ENCODE measurements at regions not wholly inside any gene's neighbourhood (a gene's known extent, or its start where the extent isn't known, plus 50 kb on each side); places are given as distances from the start of the nearest gene placed in this dataset.

DNA sequence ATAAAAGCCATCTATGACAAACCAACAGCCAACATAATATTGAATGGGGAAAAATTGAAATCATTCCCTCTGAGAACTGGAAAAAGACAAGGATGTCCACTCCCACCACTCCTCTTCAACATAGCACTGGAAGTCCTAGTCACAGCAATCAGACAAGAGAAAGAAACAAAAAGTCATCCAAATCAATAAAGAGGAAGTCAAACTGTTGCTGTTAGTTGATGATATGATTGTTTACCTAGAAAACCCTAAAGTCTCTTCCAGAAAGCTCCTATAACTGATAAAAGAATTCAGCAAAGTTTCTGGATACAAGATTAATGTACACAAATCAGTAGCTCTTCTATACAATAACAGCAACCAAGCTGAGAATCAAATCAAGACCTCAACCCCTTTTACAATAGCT, 285.1 kb upstream of the PHF14 start:
- DNase-seq (ENCODE audit: low read depth in 3 of 3), result no peak

DNA sequence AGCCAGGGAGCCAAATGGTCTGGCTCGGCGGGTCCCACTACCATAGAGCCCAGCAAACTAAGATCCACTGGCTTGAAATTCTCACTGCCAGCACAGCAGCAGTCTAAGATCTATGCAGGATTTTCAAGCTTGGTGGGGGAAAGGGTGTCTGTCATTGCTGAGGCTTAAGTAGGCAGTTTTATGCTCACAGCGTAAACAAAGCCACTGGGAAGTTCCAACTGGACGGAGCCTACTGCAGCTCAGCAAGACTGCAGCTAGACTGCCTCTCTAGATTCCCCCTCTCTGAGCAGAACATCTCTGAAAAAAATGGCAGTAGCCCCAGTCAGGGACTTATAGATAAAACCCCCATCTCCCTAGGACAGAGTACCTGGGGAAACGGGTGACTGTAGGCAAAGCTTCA, 277.6 kb upstream of the PHF14 start:
- DNase-seq (ENCODE audit: low read depth in 3 of 3), result no peak

DNA sequence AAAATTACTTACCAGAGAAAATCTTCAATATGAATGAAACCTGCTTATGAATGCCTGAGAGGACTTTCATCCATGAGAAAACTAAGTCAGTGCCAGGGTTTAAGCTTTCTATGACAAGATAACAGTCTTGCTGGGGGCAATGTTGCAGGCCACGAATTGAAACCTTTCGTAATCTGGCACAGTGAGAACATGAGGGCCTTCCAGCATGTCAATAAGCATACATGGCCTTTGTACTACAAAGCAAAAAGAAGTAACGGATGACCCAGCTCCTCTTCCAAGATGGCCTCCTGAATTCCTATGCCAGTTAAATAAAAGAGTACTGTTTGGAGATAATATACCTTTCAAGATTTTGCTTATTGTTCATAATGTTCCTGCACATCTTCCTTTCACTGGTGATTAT, 270.6 kb upstream of the PHF14 start:
- DNase-seq (ENCODE audit: low read depth in 3 of 3), result no peak

DNA sequence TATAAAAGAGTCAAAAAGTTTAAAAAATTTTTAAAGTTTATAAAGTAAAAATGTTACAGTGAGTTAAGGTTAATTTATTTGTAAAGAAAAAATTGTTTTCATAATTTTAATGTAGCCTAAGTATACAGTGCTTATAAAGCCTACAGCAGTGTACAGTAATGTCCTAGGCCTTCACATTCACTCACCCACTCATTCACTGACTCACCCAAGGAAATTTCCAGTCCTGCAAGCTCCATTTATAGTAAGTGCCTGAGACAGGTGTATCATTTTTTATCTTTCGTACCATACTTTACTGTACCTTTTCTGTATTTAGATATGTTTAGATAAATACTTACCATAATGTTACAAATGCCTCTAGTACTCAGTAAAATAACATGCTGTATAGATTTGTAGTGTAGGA, 269.7 kb upstream of the PHF14 start:
- no peak for DNase-seq (ENCODE audit: low read depth in 3 of 3)

DNA sequence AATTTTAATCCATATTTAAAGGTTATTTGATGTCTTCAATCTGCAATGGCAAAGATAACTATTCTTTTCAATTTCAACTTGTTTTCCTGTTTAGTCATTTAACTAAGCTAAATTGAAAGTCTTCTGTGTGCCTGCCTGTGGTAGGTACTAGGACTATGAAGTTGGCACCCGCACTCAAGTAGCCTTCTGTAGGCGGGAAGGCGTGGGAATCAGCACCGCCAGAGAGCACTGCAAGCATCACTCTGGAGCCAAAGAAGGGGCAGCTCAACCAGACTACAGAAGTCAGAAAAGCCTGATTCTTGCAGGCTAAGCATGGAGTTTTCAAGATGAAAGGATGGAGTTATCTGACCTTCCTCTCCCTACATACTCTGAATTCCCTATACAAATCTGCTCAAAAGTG, 269.0 kb upstream of the PHF14 start:
- DNase-seq (ENCODE audit: low read depth in 3 of 3), result no peak

DNA sequence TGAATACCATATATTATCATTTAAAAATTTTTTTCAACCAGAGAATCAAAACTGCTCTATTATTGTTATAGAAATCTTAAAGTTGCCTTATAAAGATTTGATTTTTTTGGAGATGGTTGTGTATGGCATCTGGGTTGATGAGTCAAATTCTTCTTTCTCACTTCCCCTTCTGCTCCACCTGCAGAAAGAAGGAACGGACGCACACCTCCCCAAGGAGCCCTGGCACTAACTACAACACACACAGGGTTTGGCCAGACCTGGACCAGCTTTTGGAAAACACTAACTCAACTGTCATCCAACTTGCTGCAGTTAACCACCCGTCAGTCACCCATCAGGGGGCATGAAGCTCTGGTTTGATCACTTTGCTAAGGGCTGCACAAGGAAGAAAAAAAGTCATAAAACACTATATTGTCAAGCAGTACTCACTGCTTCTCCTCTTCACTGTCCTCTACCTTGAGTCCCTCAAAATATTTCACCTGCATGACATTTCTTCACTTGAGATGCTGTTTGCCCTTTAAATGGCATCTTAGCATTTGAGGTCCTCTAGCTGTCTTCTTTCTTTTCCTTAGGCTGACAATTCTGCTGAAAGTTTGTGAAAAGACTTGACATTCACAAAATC, 266.7 kb upstream of the PHF14 start:
- no peak for DNase-seq (ENCODE audit: low read depth in 3 of 3)

DNA sequence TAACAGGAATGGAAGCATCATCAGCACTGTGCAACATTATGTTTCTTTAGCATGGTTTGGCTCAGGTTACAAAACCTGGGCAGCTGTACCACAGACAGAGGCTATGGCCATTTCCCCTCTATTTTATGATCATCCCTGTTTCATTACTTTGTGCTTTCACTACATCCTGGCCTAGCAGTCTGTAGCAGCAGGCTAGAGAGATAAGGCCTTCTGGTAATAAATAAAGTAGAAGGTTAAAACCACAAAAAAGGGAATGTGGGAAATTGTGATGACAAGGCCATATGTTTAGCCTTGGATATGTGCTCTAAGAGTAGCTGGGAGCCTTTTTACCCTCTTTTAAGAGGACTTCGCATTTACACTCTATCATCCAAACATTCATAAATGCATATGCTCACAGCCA, 266.2 kb upstream of the PHF14 start:
- no peak for DNase-seq (ENCODE audit: low read depth in 3 of 3)

DNA sequence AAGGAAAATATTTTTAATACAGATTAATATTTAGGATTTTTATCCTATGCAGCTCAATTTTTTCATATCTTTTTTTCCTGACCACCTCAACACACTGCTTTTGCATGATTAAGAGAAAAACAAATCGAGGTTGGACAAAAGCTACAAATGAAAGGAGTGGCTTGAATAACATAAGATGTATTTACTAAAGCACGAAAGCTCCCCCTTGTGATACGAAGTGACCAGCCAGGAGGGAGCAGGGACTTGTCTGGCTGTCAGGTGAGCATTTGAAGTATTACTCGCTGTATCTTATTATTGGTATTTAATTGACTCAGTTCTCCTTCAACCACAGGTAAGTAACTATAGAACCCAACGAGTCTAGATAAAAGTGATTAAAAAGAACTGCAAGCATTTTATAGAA, 265.2 kb upstream of the PHF14 start:
- DNase-seq (ENCODE audit: low read depth in 3 of 3), result no peak

DNA sequence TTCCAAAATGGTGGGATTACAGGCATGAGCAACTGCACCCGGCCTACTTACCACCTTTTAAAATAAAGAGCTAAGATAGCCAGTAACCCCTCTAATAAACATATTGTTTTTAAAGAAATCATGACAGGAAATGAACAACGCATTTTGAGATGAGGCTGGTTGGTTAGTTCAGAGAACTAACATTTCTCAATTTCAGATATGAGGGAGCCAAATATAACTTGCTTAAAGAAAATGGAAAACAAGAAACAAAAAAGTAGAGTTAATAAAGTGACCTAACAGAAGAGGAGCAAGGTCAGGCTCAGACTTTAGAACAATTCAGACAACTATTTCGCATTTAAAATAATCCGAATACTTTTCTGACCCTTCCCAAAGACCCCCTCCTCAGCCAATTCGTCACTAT, 254.9 kb upstream of the PHF14 start:
- DNase-seq (ENCODE audit: low read depth in 3 of 3), result no peak

DNA sequence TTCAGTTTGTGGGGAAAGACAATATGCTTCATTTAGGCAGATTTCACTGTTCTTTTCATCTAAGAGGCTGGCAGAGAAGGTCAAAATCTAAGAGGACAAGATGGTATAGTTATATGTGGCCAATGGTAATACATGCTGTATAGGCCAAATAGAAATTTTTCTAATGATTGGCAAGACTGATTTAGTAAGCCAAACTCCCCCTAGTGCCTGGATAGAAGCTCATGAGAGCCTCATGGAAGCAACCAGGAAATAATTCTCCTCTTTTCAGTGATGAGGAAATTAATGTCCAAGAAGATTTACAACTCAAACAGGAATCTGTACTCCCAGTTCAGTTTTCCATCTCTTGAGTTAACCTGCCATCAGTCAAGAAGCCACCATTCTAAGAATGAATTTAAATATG, 253.6 kb upstream of the PHF14 start:
- no peak for DNase-seq (ENCODE audit: low read depth in 3 of 3)

DNA sequence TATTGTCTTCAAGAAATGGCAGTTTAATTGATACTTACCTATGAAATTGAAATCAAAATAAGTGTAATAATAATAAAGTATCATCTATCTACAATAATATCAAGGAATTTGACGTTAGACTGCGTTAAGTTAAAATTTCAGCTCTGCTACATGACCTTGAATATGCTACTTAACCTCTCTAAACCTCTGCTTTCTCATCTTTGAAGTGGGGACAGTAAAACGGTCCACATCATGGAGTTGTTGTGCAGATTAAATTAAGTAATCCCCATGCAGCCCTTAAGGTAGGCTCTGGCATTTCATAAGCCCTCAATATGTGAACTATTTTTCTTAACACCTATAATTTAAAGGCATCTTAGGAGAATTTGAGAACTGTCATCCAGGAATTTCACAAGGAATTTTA, 252.4 kb upstream of the PHF14 start:
- no peak for DNase-seq (ENCODE audit: low read depth in 3 of 3)

DNA sequence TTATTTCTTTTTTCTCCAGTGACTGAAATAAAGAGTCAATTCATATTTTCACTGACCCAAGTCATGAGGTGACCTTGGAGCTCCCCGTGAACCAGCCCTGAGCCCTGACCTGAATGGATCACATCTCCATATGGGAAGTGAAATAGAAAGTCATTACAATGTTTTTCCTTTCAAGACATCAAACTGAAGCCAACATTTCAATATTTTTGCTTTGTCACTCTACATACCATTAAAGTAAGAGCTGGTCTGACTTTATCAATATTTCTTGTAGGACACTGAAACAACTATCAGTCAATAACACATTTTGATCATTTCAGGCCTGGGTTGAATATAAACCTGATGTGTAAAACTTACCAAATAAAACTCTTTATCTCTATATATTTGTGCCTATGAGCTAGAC, 249.8 kb upstream of the PHF14 start:
- DNase-seq (ENCODE audit: low read depth in 3 of 3), result no peak

DNA sequence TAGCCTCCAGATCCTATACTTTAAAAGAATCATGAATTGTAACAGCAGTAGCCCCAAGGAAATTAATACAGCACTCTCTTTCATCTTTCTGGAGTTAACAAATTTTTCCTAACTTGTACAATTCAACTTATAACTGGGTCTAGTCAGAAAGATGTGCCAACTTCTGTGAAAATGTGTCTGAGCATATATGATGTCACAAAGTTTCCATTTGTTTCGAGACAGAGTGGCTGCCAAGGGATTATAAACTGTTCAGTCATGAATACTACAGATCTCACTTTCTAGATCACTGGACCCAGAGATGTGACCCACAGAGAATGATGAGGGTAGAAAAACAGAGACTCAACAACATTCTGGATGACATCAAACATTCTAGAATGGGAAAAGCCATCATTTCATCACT, 249.2 kb upstream of the PHF14 start:
- no peak for DNase-seq (ENCODE audit: low read depth in 3 of 3)

DNA sequence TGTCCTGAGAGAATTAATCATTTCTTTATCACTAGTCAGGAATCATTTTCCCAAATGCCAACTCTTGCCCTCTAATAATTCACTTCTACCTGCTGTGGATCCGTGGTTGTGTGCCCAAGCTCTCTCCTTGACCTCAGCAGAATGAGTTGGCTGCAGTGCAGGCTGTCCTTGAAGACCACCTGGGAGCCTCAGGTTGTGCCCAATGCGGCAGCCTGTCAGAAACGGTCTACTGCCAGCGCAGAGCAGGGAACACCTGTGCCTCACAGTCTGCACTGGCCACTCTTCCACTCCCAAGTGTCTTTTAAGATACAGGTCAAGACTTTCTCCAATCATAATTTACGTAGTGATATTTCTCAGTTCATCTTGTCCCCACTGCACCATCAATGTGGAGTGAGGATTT, 246.0 kb upstream of the PHF14 start:
- DNase-seq (ENCODE audit: low read depth in 3 of 3), result no peak

DNA sequence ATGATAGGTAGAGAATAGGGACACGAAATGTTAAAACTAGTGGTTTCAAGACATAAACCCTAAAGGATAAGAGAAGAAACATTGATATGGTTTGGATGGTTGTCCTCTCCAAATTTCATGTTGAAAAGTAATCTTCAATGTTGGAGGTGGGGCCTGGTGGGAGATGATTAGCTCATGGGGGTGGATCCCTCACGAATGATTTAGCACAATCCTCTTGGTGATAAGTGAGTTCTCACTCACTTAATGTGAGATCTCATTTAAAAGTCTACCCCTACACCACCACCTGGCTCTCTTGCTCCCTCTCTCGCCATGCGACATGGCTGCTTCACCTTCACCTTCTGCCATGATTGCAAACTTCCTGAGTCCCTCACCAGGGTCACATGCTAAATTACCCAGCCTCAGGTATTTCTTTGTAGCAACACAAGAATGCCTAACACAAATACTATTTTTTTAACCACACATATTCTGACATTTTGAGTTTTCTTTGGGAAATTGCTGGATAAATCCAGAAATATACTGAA, 242.4 kb upstream of the PHF14 start:
- no peak for DNase-seq (ENCODE audit: low read depth in 3 of 3)

DNA sequence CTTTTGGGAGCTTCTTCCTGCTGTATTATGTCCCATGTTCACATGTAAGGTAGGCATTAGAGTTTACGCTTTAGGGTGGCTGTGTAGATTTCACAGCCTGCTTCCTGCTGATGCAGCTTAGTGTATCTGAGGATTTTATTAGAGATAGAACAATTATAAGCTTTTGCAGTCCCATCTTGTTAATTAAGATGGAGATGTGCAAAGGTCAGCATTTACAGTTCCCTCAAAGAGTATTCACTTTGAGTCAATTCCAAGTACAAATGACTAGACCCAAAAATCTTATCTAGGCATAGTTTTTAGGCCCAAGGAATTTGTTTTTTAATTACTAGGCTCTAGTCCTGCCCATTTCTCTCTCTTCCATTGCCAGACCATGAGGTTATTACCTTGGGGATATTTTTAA, 239.9 kb upstream of the PHF14 start:
- DNase-seq (ENCODE audit: low read depth in 3 of 3), result no peak

DNA sequence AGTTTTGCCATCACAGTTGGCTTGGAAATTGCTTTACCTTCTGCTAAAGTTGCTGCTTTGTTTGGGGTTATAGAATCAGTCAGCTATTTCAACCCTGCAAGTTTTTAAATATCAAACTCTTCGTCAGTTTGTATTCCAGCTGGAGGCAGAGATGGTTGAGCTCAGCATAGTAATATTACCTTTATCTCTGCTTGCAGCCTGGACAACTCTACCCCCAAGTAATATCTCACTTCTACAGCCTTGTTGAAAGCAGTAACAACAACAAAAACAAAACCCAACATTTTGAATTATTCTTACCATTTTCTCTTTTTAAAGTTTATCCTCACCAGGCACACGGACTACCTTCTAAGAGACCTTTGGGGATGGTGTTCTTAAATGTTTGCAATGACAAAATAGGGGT, 239.1 kb upstream of the PHF14 start:
- DNase-seq (ENCODE audit: low read depth in 3 of 3), result no peak

DNA sequence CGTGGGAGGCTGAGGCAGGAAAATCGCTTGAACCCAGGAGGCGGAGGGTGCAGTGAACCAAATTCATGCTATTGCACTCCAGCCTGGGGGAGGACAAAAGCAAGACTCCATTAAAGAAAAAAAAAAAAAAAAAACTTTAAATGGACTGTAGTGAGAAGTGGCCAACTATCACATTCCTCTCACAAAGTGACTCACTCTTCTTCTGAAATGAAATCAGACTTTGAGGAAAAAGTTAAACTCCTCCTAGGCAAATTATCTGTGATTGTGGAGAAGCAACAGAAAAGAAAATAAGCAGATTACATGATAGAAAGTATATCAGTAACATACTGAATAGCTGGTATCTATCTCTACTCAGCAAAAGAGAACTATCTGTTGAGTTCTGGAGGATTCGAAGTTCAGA, 234.3 kb upstream of the PHF14 start:
- no peak for DNase-seq (ENCODE audit: low read depth in 3 of 3)

DNA sequence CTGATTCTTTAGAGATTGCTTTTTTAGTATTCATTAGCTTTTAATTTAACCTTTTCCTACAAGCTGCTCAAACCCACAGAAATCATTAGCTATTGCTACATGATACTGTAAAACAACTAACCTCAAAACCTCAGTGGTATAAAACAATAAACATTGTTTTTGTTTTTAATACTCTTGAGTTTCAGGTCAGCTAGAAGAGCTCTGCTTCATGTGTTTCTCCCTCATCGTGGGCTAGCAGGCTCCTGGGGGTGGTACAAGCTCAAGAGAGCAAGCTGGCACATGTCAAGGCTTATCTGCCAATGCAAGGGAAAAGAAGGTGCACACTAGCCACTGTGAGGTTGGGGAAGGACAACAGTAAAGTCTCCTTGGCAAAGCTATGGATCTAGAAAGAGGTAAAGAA, 232.9 kb upstream of the PHF14 start:
- DNase-seq (ENCODE audit: low read depth in 3 of 3), result no peak

DNA sequence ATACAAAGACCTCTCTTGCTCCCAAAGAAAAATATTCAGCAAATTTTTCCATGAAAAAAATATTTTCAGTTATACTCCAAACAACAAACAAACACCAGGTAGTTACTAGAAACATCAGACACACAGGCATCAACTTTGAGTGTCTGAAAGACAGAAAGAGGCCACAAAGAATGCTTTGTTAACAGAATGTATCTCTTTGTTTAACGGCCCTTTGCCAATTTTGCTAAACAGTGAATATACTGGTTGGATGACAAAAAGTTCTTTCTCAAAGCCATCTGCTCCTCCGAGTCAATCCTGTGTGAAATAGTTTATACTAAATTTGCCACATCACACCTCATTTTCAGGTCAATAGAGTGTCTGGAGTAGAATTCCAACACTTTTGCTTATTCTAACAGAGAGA, 216.7 kb upstream of the PHF14 start:
- DNase-seq (ENCODE audit: low read depth in 3 of 3), result no peak

DNA sequence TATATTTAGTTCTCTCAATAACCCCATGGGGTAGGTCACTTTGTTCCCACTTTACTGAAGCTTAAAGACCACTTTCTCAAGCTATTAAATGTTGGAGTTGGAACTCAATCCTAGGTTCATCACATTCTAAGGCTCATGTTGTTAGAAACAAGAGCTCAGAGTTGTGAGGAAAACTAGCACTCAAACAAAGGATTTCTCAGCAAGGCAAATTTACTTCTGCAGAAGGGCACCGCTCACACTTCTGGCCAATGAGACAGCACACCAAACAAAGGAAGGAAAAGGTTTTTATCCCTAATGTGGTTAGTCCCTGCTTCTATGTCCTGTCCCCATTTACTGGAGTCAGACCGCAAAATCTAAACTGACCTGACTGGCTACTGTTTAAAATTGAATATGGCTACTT, 214.6 kb upstream of the PHF14 start:
- DNase-seq (ENCODE audit: low read depth in 3 of 3), result no peak

DNA sequence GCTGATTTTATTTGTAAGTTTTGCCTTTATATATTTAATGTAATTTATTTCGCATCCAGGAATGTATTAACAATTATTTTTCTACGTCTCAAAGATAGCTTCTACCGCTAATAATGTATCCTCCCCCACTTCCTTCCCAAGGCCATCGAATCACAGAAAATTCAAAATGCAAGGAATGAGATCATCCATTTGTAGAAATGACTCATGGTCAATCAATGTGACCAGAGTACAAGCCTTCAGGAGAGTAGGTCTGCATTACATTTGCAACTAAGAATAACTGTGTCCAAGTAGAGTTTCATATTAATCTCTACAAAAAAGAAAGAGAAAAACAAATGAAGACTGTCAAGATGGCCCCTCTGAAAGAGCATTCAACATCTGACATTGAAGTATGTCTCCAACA, 205.9 kb upstream of the PHF14 start:
- no peak for DNase-seq (ENCODE audit: low read depth in 3 of 3)

DNA sequence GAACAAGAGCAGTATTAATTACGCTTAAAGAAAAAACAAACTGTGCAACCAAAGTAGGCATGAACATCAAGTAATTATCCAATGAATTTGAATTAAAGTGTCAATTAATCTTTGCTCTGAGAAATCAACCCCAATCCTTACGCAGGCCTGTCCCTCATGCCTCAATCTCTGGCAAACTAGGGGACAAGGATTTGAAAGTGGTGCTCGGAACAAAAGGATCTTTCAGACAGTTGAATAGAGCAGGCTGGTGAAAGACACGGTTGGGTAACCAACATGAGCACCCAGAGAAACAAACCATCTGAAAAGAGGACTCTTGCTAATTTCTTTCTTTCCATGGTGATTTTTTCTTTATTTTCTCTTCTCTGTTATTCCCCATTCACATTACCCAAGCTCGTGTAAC, 203.5 kb upstream of the PHF14 start:
- no peak for DNase-seq (ENCODE audit: low read depth in 3 of 3)

DNA sequence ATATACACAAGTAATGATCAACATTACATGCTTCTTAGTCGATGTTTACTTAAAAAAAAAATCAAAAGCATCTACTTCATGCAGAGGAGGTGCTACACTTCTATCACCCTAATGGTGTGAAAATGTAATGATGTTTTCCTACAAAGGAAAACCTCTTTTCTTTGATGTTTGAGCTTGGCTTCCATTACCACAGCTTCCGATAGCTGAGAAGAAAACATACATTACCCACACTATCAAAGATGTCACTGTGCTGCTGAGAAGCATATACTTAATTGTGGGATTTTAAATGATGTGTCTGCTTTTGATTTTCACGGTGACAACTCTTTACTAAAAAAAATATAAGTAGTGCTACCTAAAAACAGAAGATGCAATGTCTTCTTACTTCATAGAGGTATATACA, 200.2 kb upstream of the PHF14 start:
- no peak for DNase-seq (ENCODE audit: low read depth in 3 of 3)

Measured in stimulated activated CD4-positive, alpha-beta T cell treated with anti-CD3 and anti-CD28 coated beads, TNF-alpha, amount 100 ng/mL, for 4 hours (primary cell).